ENCODE measurements at regions not wholly inside any gene's neighbourhood (a gene's known extent, or its start where the extent isn't known, plus 50 kb on each side); places are given as distances from the start of the nearest gene placed in this dataset.

DNA sequence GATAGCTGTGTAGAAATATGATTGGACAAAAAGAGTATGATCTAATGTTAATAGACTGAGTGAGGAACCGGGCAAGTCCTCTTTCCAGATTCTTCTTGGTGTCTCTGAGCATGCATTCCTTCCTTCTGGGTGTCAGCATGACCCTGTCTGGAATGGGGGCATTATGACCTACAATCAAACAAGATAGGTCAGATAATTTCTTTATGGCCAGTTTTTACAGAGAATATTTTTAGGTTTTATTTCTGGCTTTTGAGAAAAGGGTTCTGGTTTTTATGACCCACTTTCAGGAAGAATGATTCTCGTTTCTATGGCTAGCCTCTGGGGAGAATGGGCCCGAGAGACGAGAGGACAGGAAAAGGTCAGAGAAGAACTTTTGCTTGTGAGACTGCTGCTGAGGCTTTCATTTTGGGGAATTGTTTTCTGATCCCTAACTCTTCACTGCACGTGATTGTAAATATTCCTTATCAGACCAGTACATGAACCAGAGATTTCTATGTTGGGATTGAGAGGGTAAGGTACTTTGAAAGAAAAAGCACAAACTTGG lies 383.8 kb downstream of the AASDHPPT start:
- DNase-seq (ENCODE audit: low spot score), result no peak

DNA sequence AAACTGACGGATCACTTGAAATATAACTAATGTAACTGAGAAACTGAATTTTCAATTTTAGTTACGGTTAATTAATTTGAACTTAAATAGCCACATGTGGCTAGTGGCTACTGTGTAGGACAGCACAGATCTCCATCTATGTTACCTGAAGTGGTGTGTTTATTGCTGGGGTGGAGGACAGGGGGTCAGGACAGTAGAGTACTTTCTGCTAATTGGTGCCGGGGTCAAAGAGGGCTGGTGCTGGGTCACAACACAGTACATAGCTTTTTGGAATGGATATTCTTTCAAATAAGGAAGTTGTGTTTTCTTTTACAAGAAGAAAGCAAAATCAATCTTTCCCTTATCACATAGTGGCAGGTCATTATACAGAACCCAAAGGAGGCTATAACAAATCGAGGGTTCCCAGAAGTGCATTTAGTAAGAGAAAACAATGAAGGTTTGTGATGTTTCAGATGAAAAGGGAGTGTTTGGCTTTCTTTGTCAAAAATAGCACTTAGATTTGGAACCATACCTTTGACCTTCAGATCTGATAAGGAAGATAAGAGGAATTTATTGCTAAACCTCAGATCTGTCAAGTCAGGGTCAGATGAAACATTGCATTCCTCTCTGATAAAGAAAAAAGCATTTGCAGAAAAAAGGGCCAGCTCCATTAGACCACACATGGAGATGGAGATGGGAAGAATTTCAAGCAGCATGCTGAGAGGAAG lies 384.5 kb downstream of the AASDHPPT start:
- DNase-seq (ENCODE audit: low spot score), result no peak

DNA sequence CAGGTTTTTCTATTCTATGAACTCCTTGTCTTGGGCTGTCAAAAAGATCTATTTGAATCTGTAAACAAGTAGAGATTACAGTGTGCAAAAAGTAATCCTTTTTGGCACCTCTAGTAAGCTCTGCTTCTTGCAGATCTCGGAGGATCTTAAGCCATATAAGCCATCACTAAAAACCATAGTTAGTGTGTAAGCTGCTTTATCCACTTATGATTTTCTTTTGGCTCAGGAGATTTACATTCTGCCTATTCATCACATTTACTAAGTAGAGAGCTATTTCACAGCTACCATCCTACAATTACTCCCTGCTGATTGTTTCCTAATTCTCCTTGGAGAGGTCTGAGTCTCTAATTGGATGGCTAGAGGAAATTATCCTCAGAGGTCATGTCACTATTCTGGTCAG lies 385.7 kb downstream of the AASDHPPT start:
- no peak for DNase-seq (ENCODE audit: low spot score)

DNA sequence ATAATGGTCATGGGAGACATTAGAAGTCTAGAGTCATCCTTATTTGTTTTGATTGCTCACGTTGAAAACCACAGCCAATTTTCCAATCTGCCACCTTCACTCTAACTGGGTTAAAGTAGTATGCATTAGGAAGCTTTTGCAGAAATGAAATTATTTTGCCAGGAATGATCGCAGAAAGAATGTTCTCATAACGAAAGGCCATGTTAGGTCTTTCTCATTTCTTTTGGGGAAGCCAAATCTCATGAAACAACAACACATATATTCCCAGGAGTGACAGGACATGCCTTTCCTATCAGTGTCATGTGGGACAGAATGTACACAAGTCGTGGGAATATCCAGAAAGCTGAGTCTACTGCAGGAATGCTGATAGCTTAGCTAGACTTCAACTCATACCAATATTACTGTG lies 386.3 kb downstream of the AASDHPPT start:
- no peak for DNase-seq (ENCODE audit: low spot score)

DNA sequence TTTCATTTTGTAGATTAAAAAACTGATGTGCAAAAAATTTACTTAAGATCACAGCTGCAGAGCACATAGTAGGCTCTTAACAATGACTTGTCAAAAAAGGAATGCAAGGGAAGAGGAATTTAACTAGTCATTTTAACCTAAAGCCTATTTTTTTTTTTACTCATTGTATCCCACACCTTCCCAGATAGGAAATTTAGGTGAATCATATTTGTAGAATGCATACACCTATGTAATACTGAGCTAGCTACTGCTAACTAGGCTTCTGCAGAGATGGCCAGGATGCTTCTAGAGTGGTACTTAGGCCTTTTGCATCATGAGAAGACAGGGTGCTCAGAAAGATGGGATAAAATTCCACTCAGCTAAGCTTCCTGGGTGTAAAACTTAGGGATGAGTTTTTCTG lies 387.3 kb downstream of the AASDHPPT start:
- no peak for DNase-seq (ENCODE audit: low spot score)

DNA sequence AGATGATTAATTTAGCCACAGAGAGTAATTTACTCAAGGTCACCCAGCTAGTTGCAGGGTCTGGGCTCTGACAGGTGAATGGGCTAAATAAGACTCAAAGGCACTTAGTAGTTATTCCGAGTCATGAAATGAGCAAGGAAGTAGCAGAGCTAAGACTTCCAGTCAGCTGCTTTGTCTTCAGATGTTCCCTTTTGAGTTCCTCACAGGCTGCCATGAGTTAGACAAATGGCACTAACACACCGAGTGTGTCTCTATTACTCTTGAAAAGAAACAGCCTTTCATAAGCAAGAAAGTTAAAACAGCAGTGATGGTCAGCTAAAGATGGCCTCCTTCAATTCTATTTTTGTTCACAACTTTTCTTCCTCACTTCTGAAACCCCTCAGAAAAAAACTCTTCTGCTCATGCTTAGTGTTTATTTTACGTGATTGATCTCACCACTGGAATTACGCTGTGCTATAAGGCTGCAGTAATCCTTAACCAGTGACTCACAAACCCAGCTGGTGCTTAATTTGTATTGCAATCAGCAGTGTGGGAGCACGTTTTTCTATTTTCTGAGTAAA lies 389.1 kb downstream of the AASDHPPT start:
- peak; percentile 48 for DNase-seq (ENCODE audit: low spot score)

DNA sequence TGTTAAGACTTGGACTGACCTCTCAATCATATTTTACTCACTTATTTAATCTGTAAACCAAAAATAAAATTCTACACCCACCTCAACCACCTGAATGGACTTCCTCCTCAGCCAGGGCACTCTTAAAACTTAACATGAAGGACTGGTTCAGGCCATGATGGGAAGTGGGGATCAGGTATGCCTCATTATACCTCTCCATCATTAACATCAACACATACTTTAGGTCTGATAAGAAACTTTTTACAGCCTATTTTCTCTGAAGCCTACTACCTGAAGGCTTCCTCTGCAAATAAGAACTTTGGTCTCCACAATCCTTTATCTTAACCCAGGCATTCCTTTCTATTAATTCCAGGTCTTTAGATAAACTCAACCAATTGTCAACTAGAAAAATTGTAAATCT lies 390.0 kb downstream of the AASDHPPT start:
- DNase-seq (ENCODE audit: low spot score), result no peak

DNA sequence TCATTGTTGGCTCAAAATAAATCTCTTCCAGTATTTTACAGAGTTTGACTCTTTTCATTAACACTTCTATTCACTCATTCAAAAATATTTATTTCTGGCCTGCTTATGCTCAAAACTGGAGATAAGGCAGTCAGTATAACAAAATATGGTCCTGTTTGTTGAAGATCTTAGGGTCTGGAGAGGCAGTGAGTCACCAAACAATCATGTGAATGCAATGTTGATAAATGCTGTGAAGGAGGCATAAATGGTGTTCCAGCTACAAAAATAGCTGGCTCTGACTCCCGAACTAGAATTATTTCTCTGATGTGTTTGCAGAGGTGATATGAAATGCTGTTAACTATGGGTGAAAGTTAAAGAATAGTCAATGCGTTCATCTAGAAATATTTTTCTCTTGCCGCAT lies 390.6 kb downstream of the AASDHPPT start:
- DNase-seq (ENCODE audit: low spot score), result no peak

DNA sequence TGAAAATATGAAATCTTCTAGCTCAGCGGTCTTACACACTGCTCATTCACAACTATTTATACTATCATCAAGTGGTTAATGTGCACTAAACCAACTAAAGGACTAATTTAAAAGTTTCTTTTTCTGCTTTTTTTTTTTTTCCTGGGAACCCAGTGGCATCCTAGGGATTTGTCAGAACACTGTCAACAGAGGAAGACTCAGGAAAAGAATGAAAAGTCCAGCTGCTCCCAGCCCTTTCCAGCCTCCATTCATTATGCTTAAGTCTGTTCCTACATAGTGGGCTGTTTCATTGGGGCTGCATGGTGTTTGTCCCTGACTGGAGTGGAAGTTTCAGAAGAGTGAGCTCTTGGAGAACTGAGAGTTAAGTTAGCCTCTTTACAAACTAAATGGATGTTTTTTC lies 391.1 kb downstream of the AASDHPPT start:
- DNase-seq (ENCODE audit: low spot score), result no peak

DNA sequence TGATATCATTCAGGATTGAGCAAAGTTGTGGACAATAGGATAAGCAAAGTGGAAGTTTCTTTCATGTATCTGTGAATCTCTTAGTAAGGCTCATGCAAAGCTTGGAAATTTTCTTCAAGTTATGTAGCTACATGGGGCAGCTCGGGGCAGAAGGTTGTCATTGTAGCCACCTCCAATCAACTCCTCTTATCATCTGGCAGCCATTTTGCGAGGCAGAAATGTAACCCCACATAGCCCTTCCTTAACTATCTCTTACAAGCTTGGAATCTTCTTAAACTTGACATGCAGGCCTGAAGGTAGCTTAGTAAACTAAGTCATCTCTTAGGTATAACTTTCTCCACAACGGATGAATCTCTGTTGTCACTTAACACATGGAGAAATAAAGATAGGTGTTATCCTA lies 392.8 kb downstream of the AASDHPPT start:
- no peak for DNase-seq (ENCODE audit: low spot score)

DNA sequence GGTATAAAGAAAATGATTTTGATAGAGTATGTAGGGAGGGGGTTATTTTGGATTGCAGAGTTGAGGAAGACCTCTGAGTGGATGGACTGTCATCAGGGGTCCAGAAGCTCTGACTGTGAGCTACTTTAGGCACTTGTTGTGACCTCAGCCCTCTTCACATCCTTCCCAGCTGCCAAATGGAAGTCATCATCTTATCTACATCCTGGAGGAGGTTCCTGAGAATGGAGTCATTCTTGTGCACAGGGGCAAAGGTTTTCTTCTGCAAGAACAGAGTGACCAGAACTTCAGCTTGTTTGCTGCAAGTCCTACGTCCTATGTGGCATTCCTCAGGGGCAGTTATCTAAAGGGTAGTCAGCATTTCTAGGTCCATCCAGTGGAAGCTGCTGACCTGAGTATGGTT lies 393.8 kb downstream of the AASDHPPT start:
- no peak for DNase-seq (ENCODE audit: low spot score)

DNA sequence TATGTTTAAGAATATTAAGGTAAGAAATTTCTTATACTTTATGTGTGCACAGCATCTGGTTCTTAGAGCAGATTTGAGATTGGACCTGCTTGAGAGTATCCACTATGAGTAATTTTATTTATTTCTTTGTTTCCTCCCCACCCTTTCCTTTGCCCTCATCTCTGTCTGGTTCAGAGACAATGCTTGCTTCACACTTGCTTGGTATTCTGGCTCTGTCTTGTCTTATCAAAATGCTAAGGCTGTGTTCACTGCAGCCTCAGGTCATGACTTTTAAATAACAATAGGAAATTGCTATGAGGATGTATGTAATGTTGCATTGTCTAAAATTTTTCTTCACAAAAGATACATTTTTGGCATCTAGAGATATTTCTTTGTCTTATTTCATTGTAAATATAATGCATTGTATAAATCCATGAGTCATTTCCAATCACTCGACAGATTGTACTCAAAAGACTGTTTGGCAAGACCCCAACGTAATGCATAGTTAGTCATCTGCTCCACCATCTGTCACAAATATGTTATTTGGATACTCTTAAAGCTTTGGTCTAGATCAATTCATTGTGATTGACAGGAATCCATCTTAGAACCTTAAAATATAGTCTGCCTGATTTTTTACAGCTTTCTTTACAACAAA lies 395.7 kb downstream of the AASDHPPT start:
- DNase-seq (ENCODE audit: low spot score), result no peak

DNA sequence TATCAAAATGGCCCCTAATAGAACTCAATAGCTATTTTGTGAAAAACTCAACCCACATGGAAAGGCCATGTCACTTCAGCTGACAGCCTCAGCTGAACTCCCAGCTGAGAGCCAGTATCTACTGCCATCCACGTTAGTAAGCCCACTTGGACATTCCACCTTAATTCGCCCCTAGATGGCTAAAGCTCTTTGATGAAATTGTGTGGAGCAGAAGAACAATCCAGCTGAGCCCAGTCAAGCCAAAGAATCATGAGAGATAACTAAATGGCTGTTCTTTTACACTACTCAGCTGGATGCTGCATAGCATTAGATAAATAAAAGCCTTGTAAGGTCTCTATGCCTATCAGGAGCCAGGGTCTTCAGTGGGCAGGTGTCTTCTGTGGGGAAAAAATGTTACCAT lies 396.8 kb downstream of the AASDHPPT start:
- DNase-seq (ENCODE audit: low spot score), result no peak

DNA sequence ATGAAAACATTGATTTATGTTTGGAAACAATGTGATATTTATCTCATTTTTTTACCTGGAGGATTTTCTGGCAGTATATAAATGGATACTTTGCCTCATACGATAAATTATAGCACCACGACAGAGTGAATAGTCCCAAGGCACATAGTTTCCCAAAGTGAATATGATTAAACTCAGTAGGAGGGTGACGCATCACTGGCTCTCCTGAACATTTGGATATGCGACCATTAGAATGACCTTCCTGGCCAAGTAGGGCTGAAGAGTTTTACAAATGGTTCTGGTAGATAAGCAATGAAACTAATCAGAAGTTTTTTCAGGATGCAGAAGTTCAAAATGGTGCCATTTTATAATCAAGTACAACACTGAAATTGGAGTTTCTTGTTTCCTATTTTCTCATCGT lies 397.7 kb downstream of the AASDHPPT start:
- DNase-seq (ENCODE audit: low spot score), result no peak

DNA sequence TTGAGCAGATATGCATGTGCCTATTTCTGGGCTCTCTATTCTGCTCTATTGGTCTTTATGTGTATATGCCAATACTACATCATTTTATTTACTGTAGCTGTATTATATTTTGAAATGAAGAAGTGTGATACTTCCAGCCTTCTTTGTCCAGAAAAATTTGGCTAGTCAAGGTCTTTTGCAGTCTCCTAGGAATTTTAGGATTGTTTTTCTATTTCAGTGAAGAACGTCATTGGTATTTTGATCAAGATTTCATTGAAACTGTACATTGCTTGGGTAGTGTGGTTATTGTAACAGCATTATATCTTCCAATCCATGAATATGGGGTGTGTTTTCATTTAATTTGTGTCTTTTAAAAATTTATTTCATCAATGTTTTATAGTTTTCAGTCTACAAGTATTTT lies 400.3 kb downstream of the AASDHPPT start:
- no peak for DNase-seq (ENCODE audit: low spot score)

DNA sequence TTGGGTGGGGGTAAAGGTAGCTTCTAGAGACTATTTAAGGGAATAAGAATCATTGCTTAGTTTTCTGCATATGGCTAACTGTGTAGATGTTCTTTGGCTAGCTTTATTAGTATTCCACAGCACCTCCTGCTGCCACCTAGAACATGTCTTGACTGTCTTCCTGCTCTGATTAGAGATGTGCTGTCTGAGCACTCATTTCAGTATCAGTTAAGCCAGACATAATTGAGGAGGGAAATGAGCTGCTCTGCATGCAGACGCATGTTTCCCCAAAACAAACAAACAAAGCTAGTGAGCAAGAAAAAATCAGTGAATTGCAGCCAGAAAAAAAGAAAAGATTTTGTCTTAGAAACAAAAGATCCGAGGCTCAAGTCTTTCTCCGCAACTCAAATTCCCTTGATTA lies 402.2 kb downstream of the AASDHPPT start:
- no peak for DNase-seq (ENCODE audit: low spot score)

DNA sequence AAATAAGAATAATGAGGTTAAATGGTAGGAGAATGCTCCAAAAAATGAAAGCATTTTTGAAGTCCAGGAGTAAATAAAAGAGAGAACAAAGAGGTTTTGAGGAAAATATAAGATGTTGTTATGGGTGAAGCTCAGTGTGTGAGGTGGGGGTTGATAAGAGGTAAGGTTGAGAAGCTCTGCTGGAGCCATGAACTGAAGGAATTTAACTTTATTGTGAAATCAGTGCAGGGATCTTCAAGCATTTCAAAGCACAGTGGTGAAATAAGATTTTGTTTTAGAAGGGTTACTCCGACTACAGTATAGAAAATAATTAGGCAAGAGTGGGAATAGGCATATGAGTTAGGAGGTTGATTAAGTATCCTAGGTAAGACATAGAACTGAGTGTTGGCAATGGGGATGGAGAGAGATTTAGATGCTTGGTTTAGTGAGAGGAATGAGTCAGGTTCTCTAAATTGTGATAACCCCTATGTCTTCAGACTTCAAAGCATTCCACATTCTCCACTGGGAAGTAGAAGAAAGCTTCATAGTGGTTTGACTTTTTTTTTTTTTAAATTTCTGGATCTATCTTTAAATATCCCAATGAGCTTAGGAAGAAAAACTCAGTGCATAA lies 403.2 kb downstream of the AASDHPPT start:
- no peak for DNase-seq (ENCODE audit: low spot score)

DNA sequence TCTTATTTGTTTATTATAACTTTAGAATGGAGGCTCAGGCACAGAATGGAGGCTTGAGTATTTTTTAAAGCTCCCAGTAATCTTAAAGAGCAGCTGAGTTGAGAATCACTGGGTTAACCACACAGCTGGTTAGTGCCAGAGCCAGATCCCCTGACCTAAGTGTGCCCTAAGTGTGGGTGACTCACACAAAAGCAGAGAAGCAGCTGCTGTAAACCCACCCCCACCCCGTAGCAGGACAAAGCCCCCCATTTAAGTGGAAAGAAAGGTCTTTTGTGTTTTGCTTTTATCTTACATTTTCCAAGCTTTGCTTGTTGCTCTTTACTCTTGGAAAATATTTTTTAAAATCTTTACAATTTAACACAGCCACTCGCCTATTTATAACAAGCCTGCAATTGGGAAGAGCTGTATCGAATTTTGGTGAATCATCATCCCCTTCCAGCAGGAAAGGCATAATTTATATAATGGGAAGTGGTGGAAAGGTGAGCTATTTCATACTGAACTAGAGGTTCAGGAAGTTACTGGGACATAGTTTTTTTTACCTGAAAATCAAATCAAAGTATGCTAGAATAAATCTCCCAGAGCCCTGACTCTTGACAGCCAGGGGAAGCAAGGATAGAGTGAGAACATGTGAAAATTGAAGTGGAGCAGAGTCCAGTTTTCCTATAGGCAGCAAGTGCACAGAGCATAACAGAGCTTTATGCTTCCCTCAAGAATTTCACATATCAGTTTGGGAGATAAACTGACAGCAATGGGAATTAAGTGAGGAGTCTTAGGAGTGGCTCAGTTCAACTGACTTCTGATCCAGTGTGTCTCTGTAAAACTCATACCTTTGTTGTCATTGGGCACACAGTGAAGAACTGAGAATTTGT lies 405.7 kb downstream of the AASDHPPT start:
- peak; percentile 16 for DNase-seq (ENCODE audit: low spot score)

DNA sequence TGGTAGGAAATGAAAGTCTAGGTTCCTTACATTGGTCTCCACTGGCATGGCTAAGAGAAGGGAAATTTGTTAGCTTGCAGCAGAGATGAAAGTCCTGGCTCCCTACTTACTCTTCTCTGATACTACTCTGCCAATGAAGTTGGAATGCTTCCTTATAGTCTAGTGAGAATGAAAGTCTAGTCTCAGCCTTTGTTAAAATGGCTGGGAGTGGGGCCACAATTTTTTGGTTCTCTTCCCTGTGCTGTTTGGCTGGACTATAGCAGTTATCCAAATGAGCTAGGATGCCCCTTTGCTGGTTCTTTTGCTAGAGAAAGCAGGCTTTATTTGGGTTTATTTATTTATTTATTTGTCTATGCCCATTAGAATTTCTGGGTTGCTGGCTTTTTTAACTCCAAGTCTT lies 414.3 kb downstream of the AASDHPPT start:
- DNase-seq (ENCODE audit: low spot score), result no peak

DNA sequence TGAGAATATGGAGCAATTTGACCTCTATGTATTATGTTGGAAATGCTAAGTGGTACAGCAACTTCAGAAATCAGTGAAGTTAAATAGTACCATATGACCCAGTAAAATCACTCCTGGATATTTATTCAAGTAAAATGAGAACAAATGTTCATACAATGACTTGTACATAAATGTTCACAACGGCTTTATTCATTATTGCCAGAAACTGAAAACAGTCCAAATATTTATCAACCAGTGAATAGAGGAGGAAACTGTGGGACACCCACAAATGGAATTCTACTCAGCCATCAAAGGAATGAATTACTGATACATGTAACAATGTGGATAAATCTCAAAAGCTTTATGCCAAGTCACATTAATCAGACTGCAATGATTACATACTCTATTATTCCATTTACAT lies 416.3 kb downstream of the AASDHPPT start:
- DNase-seq (ENCODE audit: low spot score), result no peak

DNA sequence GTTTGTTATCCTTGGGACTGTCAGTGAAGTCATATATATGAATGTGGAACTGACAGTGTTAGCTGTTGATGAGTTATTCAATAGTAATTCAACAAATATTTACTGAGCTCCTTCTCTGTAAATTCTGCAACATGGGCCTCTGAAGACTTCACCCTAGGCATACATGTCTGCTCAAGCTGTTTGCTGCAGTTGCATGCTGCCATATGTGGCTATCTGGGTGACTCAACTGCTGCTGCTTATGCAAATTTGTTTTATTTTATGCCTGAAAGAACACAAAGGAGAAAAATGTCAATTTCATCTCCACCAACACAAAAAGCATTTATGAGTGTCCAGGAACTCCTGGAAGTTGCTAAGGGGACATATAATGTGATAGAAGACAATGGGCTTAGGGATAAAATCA lies 417.6 kb downstream of the AASDHPPT start:
- DNase-seq (ENCODE audit: low spot score), result no peak

DNA sequence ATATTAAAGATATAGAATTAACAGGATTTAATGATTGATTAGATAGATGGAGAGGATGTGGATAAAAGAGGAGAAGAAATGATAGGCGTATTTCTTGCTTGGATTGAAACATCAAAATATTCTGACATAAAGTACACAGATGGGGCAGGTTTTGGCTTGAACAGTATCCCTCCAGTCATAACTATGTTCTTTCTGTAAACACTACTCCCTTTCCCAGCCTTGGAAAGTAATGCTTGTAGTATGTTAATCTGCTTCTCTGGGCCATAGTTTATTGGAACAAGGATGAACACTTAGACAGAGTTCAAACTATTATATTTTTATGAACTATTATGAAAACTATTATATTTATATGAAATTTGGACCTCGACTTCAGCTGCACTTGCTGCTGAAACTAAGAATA lies 419.2 kb downstream of the AASDHPPT start:
- no peak for DNase-seq (ENCODE audit: low spot score)

Measured in AG08396 (cell line).